GM10266 (cell line): ENCODE measurements at regions not wholly inside any gene's neighbourhood (a gene's known extent, or its start where the extent isn't known, plus 50 kb on each side); places are given as distances from the start of the nearest gene placed in this dataset.

ENCODE experiments used
- DNase-seq: peaks from one replicate; pipeline ENCODE4 v3.0.0; 2012; ENCODE audit errors: extremely low spot score
- CTCF ChIP-seq: IDR thresholded peaks from 2 replicates; pipeline ENCODE4 v1.5.1; 2012; ENCODE audit warnings: mild to moderate bottlenecking, low read depth; ENCODE audit not compliant: control insufficient read depth, insufficient read depth; ENCODE audit errors: missing control alignments

GRCh38 chr18:4813708-4814107 is 358.6 kb upstream of the DLGAP1 start:
- no peak for DNase-seq
- TF ChIP-seq CTCF: no peak

- no peak for TF ChIP-seq CTCF
- no peak for DNase-seq
Observed at GRCh38 chr18:4808891-4809290, 353.8 kb upstream of the DLGAP1 start.

GRCh38 chr18:4807604-4808293 is 352.6 kb upstream of the DLGAP1 start:
- no peak for TF ChIP-seq CTCF
- no peak for DNase-seq

- no peak for DNase-seq
- no peak for TF ChIP-seq CTCF
Observed at GRCh38 chr18:4806331-4806730, 351.2 kb upstream of the DLGAP1 start.

- no peak for TF ChIP-seq CTCF
- no peak for DNase-seq
Observed at GRCh38 chr18:4802296-4802695, 347.2 kb upstream of the DLGAP1 start.

GRCh38 chr18:4801151-4801550 is 346.0 kb upstream of the DLGAP1 start:
- DNase-seq: no peak
- TF ChIP-seq CTCF: no peak

- DNase-seq: no peak
- no peak for TF ChIP-seq CTCF
Observed at GRCh38 chr18:4797002-4797685, 342.0 kb upstream of the DLGAP1 start.
